Thoracic aorta (tissue), 2 donors: ENCODE measurements at regions not wholly inside any gene's neighbourhood (a gene's known extent, or its start where the extent isn't known, plus 50 kb on each side); places are given as distances from the start of the nearest gene placed in this dataset.

Source experiments
- ATAC-seq: fragments of 150-250 bp; one replicate; pipeline ENCODE4 v1.8.0; 2017; ENCODE audit warnings: low read depth; ENCODE audit not compliant: insufficient number of reproducible peaks, low FRiP score
- DNase-seq: peaks from one replicate; pipeline ENCODE4 v3.0.0-alpha.2; 2020; ENCODE audit warnings: low spot score
- H3K27ac ChIP-seq, 2 donors: fragments of 200-600 bp; sonication (generic); 1 replicate in 1 of 2; 2 replicates in 1 of 2; pipeline ENCODE4 v1.5.1; 2016; ENCODE audit warnings: mild to moderate bottlenecking in 2 of 2, moderate library complexity in 2 of 2
- H3K27me3 ChIP-seq: fragments of 200-600 bp; sonication (generic); replicated peaks from 2 replicates; pipeline ENCODE4 v1.6.0; 2016; ENCODE audit warnings: mild to moderate bottlenecking; ENCODE audit not compliant: insufficient read depth
- H3K36me3 ChIP-seq: fragments of 200-600 bp; sonication (generic); one replicate; pipeline ENCODE4 v1.5.1; 2016
- H3K4me1 ChIP-seq, 2 donors: fragments of 200-600 bp; sonication (generic); 1 replicate in 1 of 2; 2 replicates in 1 of 2; pipeline versions ENCODE4 v1.5.1 to v1.6.0; 2016; ENCODE audit warnings: low read depth in 2 of 2, mild to moderate bottlenecking in 1 of 2; ENCODE audit not compliant: control insufficient read depth in 1 of 2
- H3K4me3 ChIP-seq: fragments of 200-600 bp; sonication (generic); 2 replicates; pipeline ENCODE4 v1.5.1; 2016; ENCODE audit warnings: mild to moderate bottlenecking
- H3K9me3 ChIP-seq: fragments of 200-600 bp; sonication (generic); 2 replicates; pipeline ENCODE4 v1.5.1; 2016
- CTCF ChIP-seq: fragments of 200-600 bp; sonication (generic); IDR thresholded peaks from one replicate; pipeline ENCODE4 v1.5.1; 2019; ENCODE audit warnings: antibody characterized with exemption

GRCh38 chr10:2953495-2953894 is 113.9 kb upstream of the PFKP start:
- Histone ChIP-seq H3K9me3 (no peaks in the 10 kb centered on the region), H3K27ac (no peak overlapping the region), H3K4me1 (no peaks in the 10 kb centered on the region), H3K27me3 (no peaks in the 10 kb centered on the region), H3K4me3 (no peak overlapping the region), H3K36me3 (no peaks in the 10 kb centered on the region)
- DNase-seq: no peak
- ATAC-seq: no peak
- TF ChIP-seq CTCF: no peak

GRCh38 chr10:2951235-2951835 is 116.0 kb upstream of the PFKP start:
- no peak for TF ChIP-seq CTCF
- Histone ChIP-seq H3K9me3 (no peaks in the 10 kb centered on the region), H3K4me1 (no peaks in the 10 kb centered on the region), H3K27ac (no peak overlapping the region), H3K36me3 (no peaks in the 10 kb centered on the region), H3K4me3 (no peak overlapping the region), H3K27me3 (no peaks in the 10 kb centered on the region)
- DNase-seq (no peak), ATAC-seq (no peak)

DNA sequence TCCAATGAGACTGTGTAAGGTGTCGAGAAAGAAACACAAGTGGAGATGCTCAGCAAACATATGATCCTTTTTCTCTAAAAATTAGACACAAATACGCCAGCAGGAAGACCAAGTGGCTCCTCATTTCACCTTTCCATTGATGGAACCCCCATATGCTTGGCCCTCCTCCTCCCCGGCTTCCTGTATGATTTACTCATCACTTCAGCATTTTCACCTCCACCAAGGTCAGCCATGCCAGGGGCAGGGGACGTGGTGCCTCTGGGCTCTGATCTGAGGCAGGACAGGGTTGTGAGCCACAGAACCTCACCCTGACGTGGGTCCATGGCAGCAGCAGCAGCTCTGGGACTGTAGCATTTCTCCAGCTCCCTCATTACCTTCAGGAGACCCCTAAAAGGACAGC is 116.8 kb upstream of the PFKP start:
- no peaks in the 10 kb centered on the region for H3K9me3 ChIP-seq
- no peaks in the 10 kb centered on the region for H3K4me1 ChIP-seq
- DNase-seq (no peak), ATAC-seq (no peak)
- no peak for TF ChIP-seq CTCF
- no peak overlapping the region for H3K27ac ChIP-seq
- no peaks in the 10 kb centered on the region for H3K27me3 ChIP-seq
- H3K4me3 ChIP-seq: no peak overlapping the region
- no peaks in the 10 kb centered on the region for H3K36me3 ChIP-seq

GRCh38 chr10:2949948-2950354 is 117.4 kb upstream of the PFKP start:
- ATAC-seq (no peak), DNase-seq (no peak)
- no peaks in the 10 kb centered on the region for H3K9me3 ChIP-seq
- H3K27ac ChIP-seq: no peak overlapping the region
- no peaks in the 10 kb centered on the region for H3K4me1 ChIP-seq
- no peaks in the 10 kb centered on the region for H3K27me3 ChIP-seq
- no peaks in the 10 kb centered on the region for H3K36me3 ChIP-seq
- TF ChIP-seq CTCF: no peak
- H3K4me3 ChIP-seq: no peak overlapping the region

GRCh38 chr10:2949221-2949947 is 118.0 kb upstream of the PFKP start:
- H3K9me3 ChIP-seq: no peaks in the 10 kb centered on the region
- DNase-seq: no peak
- H3K27ac ChIP-seq: no peak overlapping the region
- TF ChIP-seq CTCF: no peak
- no peaks in the 10 kb centered on the region for H3K4me1 ChIP-seq
- ATAC-seq: no peak
- no peaks in the 10 kb centered on the region for H3K27me3 ChIP-seq
- H3K4me3 ChIP-seq: no peak overlapping the region
- H3K36me3 ChIP-seq: no peaks in the 10 kb centered on the region
